Left ventricle myocardium inferior (tissue), 1 donor: ENCODE measurements at regions not wholly inside any gene's neighbourhood (a gene's known extent, or its start where the extent isn't known, plus 50 kb on each side); places are given as distances from the start of the nearest gene placed in this dataset.

Experiments used
- DNase-seq: peaks from one replicate; pipeline ENCODE4 v3.0.0-alpha.2; 2020
- H3K27ac ChIP-seq: fragments of 200-600 bp; replicated peaks from 2 replicates; pipeline ENCODE4 v1.8.0; 2021
- H3K27me3 ChIP-seq: fragments of 200-600 bp; 2 replicates; pipeline ENCODE4 v1.8.0; 2021; ENCODE audit warnings: low read depth
- H3K36me3 ChIP-seq: fragments of 200-600 bp; 2 replicates; pipeline ENCODE4 v1.8.0; 2021
- H3K4me1 ChIP-seq: fragments of 200-600 bp; 2 replicates; pipeline ENCODE4 v1.8.0; 2021
- H3K4me3 ChIP-seq: fragments of 200-600 bp; 2 replicates; pipeline ENCODE4 v1.8.0; 2021; ENCODE audit warnings: mild to moderate bottlenecking, moderate library complexity
- H3K9me3 ChIP-seq: fragments of 200-600 bp; replicated peaks from 2 replicates; pipeline ENCODE4 v1.8.0; 2021
- intact Hi-C: fragments of 100-400 bp; cut with micrococcal nuclease; formaldehyde crosslinking; loops from one replicate; pipeline ENCODE4 v1.11.0; 2022
- TF ChIP-seq, protein P1 (sequence below): fragments of 200-600 bp; IDR thresholded peaks from 2 replicates; pipeline ENCODE4 v1.8.0; 2021; ENCODE audit warnings: antibody characterized with exemption, mild to moderate bottlenecking, borderline replicate concordance
- donor health status: DM: no; HTN: yes; CAD: no; lungs with severe emphysema.

DNA sequence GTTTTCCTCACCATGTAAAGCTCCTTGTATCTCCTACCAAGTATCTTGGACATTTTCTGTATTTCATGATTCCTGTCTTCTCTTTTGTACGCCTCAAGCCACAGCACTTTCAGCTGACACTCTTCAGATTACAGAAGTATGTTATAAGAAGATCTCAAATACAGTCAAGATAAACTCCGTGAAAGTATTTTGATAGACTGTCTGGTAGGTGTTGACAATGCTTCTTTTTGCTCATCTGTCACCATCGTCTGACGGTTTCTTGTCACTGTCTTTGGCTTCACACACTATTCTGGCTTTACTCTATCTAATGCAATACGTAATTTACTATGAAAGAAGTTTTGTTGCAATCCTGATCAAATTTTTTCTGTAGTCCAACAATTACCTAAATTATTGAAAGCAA, 294.5 kb upstream of the CDH12 start:
- Histone ChIP-seq H3K36me3 (no peaks in the 10 kb centered on the region), H3K9me3 (peaks cover 10% of the 10 kb centered on the region), H3K4me1 (no peaks in the 10 kb centered on the region), H3K27ac (no peak overlapping the region), H3K4me3 (no peak overlapping the region), H3K27me3 (no peaks in the 10 kb centered on the region)
- no peak for DNase-seq
- TF ChIP-seq, protein P1, sequence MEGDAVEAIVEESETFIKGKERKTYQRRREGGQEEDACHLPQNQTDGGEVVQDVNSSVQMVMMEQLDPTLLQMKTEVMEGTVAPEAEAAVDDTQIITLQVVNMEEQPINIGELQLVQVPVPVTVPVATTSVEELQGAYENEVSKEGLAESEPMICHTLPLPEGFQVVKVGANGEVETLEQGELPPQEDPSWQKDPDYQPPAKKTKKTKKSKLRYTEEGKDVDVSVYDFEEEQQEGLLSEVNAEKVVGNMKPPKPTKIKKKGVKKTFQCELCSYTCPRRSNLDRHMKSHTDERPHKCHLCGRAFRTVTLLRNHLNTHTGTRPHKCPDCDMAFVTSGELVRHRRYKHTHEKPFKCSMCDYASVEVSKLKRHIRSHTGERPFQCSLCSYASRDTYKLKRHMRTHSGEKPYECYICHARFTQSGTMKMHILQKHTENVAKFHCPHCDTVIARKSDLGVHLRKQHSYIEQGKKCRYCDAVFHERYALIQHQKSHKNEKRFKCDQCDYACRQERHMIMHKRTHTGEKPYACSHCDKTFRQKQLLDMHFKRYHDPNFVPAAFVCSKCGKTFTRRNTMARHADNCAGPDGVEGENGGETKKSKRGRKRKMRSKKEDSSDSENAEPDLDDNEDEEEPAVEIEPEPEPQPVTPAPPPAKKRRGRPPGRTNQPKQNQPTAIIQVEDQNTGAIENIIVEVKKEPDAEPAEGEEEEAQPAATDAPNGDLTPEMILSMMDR: no peak
- intact Hi-C loops: loop anchor here (10.0 kb wide), 1 partner anchor 263 kb away; no protein-coding TSS in a partner anchor

DNA sequence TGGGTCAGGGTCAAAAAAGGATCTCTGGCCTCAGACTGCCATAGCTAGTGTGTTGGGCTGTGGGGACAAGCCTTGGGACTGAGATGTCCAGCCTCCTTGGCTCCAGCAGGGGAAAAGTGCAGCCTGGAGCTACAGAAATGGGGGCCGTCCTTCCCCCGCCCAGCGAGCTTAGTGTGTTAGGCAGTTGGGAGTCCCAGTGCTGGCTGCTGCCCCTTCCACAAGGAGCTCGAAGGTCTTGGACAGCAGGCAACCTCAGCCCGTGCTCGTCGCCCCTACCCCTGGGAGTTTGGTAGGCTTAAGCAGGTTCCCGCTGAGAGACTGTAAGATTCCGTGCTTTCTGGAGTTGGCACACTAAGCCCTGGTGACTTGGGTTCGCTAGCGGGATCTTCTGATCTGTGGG, 293.0 kb upstream of the CDH12 start:
- Histone ChIP-seq H3K9me3 (peaks cover 10% of the 10 kb centered on the region), H3K4me3 (no peak overlapping the region), H3K27me3 (no peaks in the 10 kb centered on the region), H3K4me1 (no peaks in the 10 kb centered on the region), H3K27ac (no peak overlapping the region), H3K36me3 (no peaks in the 10 kb centered on the region)
- TF ChIP-seq, protein P1: no peak
- intact Hi-C loops: loop anchor here (10.0 kb wide), 1 partner anchor 261 kb away; no protein-coding TSS in a partner anchor
- DNase-seq: no peak

DNA sequence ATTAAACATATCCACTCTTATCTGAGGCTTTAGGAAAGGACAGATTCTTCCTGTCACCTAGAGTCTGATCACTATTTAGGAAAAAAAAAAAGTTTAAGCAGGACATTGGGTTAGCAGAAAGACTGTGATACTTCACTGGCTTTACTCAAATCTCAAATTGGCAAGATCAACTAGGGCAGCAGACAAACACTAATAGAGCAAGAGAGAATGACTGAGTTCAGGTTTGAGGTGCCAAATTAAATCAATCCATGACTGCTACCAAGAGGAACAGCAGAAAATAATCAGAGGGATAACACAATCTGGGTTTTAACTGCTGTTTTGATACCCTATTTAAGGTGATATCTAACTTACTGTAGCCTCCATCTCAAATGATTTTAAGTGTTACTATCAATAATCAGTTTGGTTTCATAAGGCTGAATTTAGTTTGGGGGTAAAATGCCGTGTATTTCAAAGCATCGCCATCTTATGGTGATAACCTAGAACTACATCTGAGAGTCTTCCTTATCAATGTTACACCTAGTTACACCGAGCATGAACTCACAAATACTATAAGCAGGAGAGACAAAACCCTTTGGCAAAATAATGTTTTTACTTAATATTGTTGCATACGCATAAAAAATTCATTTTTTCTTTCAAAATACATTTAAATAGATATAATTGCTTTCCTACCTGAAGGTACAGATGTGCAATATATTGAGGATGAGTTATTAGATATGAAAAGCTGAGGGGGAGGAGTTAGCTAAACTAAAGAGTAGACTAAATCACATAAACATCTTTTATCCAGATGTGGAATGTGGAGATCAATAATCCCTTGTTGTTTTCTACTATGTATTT, 286.4 kb upstream of the CDH12 start:
- Histone ChIP-seq H3K27me3 (no peaks in the 10 kb centered on the region), H3K27ac (no peak overlapping the region), H3K36me3 (no peaks in the 10 kb centered on the region), H3K9me3 (peaks cover under 1% of the 10 kb centered on the region), H3K4me3 (no peak overlapping the region), H3K4me1 (no peaks in the 10 kb centered on the region)
- intact Hi-C loops: loop anchor here (10.0 kb wide), 1 partner anchor 255 kb away; no protein-coding TSS in a partner anchor
- DNase-seq: no peak
- TF ChIP-seq, protein P1: peak; percentile 64

DNA sequence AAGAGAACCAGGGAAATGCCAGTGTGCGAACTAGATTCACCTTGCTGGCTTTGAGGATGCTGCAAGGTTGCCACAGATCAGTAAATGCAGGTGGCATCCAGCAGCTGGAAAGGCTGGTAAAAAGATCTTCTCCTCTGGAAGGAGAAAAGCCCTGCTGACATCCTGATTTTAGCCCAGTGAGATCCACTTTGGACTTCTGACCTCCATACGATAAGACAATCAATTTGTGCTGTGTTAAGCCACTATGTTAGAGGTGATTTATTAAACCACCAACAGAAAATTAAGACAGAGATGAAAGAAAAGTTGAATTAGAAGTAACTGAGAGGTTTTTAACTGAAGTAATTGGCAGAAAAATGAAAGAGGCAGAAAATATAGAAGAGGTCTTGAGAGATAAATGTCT, 283.8 kb upstream of the CDH12 start:
- TF ChIP-seq, protein P1: no peak
- H3K9me3 ChIP-seq: no peaks in the 10 kb centered on the region
- H3K36me3 ChIP-seq: no peaks in the 10 kb centered on the region
- intact Hi-C loops: no loop called here
- H3K27ac ChIP-seq: no peak overlapping the region
- H3K4me3 ChIP-seq: no peak overlapping the region
- H3K4me1 ChIP-seq: no peaks in the 10 kb centered on the region
- no peak for DNase-seq
- H3K27me3 ChIP-seq: no peaks in the 10 kb centered on the region

DNA sequence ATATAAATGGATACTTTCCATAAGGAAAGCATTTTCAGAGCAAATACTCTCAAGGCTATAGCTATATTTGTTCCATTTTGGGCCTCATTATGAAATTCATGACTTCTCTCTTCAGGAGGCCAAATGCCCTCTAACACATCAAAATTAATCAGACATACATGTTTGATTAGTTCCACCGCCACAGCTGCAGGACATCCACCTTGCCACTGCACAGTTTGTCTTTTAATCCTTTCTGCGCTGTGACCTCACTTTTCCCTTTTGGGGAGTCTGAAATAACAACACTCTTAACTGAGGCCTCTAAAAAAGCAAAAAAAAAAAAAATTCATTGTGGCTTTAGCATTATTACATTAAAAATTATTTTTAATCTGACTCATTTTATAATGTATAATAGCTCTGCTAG, 279.1 kb upstream of the CDH12 start:
- Histone ChIP-seq H3K27me3 (no peaks in the 10 kb centered on the region), H3K27ac (no peak overlapping the region), H3K4me3 (no peak overlapping the region), H3K9me3 (peaks cover 16% of the 10 kb centered on the region), H3K36me3 (no peaks in the 10 kb centered on the region), H3K4me1 (no peaks in the 10 kb centered on the region)
- TF ChIP-seq, protein P1: no peak
- no peak for DNase-seq
- intact Hi-C loops: no loop called here
